Ovary (tissue), 7 donors: ENCODE measurements at regions not wholly inside any gene's neighbourhood (a gene's known extent, or its start where the extent isn't known, plus 50 kb on each side); places are given as distances from the start of the nearest gene placed in this dataset.
A peak's percentile ranks its signal among the peaks of the same experiment; 100 is the strongest.

ENCODE experiments used
- DNase-seq, 5 donors: peaks; one replicate each; pipeline ENCODE4 v3.0.0-alpha.2; 2019 to 2020
- H3K27ac ChIP-seq, 2 donors: fragments of 200-600 bp; one replicate each; pipeline versions ENCODE4 v1.5.1 to v1.8.0; 2019 to 2022
- H3K27me3 ChIP-seq: fragments of 200-600 bp; one replicate; pipeline ENCODE4 v1.8.0; 2022
- H3K36me3 ChIP-seq: fragments of 200-600 bp; sonication (generic); one replicate; pipeline ENCODE4 v1.5.1; 2019
- H3K4me1 ChIP-seq: one replicate; pipeline ENCODE4 v1.8.1; 2013; ENCODE audit warnings: mild to moderate bottlenecking, moderate library complexity; ENCODE audit not compliant: insufficient read depth
- H3K4me3 ChIP-seq: fragments of 200-600 bp; sonication (generic); one replicate; pipeline ENCODE4 v1.5.1; 2017
- H3K9me3 ChIP-seq, 2 donors: fragments of 200-600 bp in 1 of 2; sonication (generic) in 1 of 2; one replicate each; pipeline versions ENCODE4 v1.5.1 to v1.8.1; 2013 to 2019; ENCODE audit warnings: mild to moderate bottlenecking in 1 of 2, moderate library complexity in 1 of 2
- EP300 ChIP-seq: sonication (generic); formaldehyde crosslinking; IDR thresholded peaks from one replicate; pipeline ENCODE4 v1.6.1; 2017; ENCODE audit warnings: antibody characterized with exemption
- POLR2A ChIP-seq: fragments of 450-650 bp; IDR thresholded peaks from one replicate; pipeline ENCODE4 v1.6.1; 2017; ENCODE audit warnings: antibody characterized with exemption, mild to moderate bottlenecking, moderate library complexity
- WGBS, 3 donors: extraction: QIAGEN DNeasy Blood & Tissue Kit in 1 of 3; methylation state at CpG; one replicate each; pipeline versions ENCODE4 v1.1.5 to v1.1.7; 2013 to 2017; 5-methylcytosine and 5-hydroxymethylcytosine counted together
- intact Hi-C, 4 donors: fragments of 100-400 bp; cut with DNase I; formaldehyde crosslinking; loops; one replicate each; pipeline versions ENCODE4 v1.11.0 to v1.15.1; 2022 to 2023
- TF ChIP-seq, protein P1 (sequence below), 3 donors: fragments of 450-650 bp in 2 of 3; fragments of 200-600 bp in 1 of 3; IDR thresholded peaks; one replicate each; pipeline versions ENCODE4 v1.5.1 to v1.8.0; 2016 to 2022; ENCODE audit warnings: antibody characterized with exemption in 3 of 3, mild to moderate bottlenecking in 1 of 3
- donor health status: DM: no; HTN: no; CAD: no; lungs with moderate emphysema.
- donor health status: DM: no; HTN: no; CAD: no.
- donor health status: Bipolar disorder and iron deficiency.
- donor health status: DM: no; HTN: no; CAD: no.
- donor health status: DM: yes; HTN: yes; CAD: no.

- Histone ChIP-seq H3K27ac (no peak overlapping the region), H3K4me1 (no peaks in the 10 kb centered on the region), H3K27me3 (no peaks in the 10 kb centered on the region), H3K4me3 (no peak overlapping the region), H3K36me3 (no peaks in the 10 kb centered on the region), H3K9me3 (no peaks in the 10 kb centered on the region)
- TF ChIP-seq, protein P1, sequence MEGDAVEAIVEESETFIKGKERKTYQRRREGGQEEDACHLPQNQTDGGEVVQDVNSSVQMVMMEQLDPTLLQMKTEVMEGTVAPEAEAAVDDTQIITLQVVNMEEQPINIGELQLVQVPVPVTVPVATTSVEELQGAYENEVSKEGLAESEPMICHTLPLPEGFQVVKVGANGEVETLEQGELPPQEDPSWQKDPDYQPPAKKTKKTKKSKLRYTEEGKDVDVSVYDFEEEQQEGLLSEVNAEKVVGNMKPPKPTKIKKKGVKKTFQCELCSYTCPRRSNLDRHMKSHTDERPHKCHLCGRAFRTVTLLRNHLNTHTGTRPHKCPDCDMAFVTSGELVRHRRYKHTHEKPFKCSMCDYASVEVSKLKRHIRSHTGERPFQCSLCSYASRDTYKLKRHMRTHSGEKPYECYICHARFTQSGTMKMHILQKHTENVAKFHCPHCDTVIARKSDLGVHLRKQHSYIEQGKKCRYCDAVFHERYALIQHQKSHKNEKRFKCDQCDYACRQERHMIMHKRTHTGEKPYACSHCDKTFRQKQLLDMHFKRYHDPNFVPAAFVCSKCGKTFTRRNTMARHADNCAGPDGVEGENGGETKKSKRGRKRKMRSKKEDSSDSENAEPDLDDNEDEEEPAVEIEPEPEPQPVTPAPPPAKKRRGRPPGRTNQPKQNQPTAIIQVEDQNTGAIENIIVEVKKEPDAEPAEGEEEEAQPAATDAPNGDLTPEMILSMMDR (IDR thresholded peaks at IDR 0.05): no peak
- no peak for TF ChIP-seq EP300
- TF ChIP-seq POLR2A: no peak
- intact Hi-C loops: no loop called here
- 90 to 97% (median 91%) methylated on average over 1 of the region's 1 CpG for WGBS, 3 donors
- no peak for DNase-seq
Observed at GRCh38 chr3:146382386-146382785, 87.0 kb downstream of the PLSCR2 start.

DNA sequence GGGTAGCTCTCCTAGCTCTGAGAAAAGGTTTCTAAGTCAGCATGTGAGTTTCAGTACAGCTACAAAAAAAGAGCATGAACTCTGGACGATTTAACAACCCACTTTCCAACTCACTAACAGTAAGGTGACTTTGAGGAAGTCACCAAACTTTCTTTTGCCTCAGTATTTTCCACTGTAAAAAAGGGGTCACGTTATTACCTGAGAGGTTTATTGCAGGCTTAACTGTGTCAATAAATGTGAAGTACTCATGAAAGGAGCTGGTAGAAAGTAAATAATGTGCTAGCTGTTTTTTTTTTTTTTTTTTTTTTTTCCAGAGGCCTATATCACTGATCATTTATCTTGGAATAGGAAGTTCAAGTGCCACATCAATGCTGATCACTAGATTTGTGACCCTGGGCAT, 89.3 kb downstream of the PLSCR2 start:
- H3K36me3 ChIP-seq: no peaks in the 10 kb centered on the region

GRCh38 chr3:146375219-146375618, 94.1 kb downstream of the PLSCR2 start:
- Histone ChIP-seq H3K4me3 (no peak overlapping the region), H3K36me3 (no peaks in the 10 kb centered on the region), H3K27me3 (no peaks in the 10 kb centered on the region), H3K27ac (peak overlapping the region in 1 of 2 donors; percentile 54), H3K4me1 (peaks cover 6% of the 10 kb centered on the region), H3K9me3 (no peaks in the 10 kb centered on the region)
- peak in 3 of 5 donors; percentile 16 to 42 (median 23) for DNase-seq
- WGBS, 3 donors: 6 to 23% (median 8%) methylated on average over 3 of the region's 3 CpGs
- intact Hi-C loops: no loop called here
- TF ChIP-seq, protein P1 (IDR thresholded peaks at IDR 0.05): no peak
- no peak for TF ChIP-seq POLR2A
- no peak for TF ChIP-seq EP300

More for the DNA sequence above, 89.3 kb downstream of the PLSCR2 start:
- H3K27ac ChIP-seq: no peak overlapping the region
- TF ChIP-seq EP300: no peak
- no peak for TF ChIP-seq POLR2A
- TF ChIP-seq, protein P1 (IDR thresholded peaks at IDR 0.05): no peak
- no peak for DNase-seq
- H3K27me3 ChIP-seq: no peaks in the 10 kb centered on the region
- intact Hi-C loops: no loop called here
- H3K4me3 ChIP-seq: no peak overlapping the region
- H3K9me3 ChIP-seq: no peaks in the 10 kb centered on the region
- peaks cover under 1% of the 10 kb centered on the region for H3K4me1 ChIP-seq
- WGBS, 3 donors: 70 to 92% (median 87%) methylated on average over 2 of the region's 2 CpGs

DNA sequence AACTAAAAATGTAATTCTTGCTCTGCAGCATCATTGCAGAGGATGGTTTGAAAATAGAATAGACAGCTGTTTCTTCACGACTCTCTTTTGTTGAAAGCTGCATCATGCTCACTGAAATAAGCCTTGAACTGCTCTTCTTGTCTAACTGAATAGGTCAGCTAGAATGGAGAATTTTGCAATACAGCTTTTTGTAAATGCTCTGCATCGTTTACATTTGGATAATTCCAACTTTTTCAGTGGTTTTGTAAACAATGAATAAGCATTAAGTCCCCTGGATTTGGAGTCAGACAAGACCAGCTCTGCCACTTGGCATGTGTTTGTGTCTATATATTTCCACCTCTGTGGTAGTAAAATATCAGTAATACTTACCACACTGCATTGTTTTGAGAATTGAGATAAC, 95.2 kb downstream of the PLSCR2 start:
- no peaks in the 10 kb centered on the region for H3K27me3 ChIP-seq
- 3 to 14% (median 9%) methylated on average over 2 of the region's 2 CpGs for WGBS, 3 donors
- no peak for DNase-seq
- intact Hi-C loops: no loop called here
- H3K9me3 ChIP-seq: no peaks in the 10 kb centered on the region
- H3K4me1 ChIP-seq: peaks cover 6% of the 10 kb centered on the region
- no peak overlapping the region for H3K4me3 ChIP-seq
- no peaks in the 10 kb centered on the region for H3K36me3 ChIP-seq
- H3K27ac ChIP-seq: peak overlapping the region in 1 of 2 donors; percentile 54
- no peak for TF ChIP-seq EP300
- TF ChIP-seq POLR2A: no peak
- TF ChIP-seq, protein P1 (IDR thresholded peaks at IDR 0.05): no peak

DNA sequence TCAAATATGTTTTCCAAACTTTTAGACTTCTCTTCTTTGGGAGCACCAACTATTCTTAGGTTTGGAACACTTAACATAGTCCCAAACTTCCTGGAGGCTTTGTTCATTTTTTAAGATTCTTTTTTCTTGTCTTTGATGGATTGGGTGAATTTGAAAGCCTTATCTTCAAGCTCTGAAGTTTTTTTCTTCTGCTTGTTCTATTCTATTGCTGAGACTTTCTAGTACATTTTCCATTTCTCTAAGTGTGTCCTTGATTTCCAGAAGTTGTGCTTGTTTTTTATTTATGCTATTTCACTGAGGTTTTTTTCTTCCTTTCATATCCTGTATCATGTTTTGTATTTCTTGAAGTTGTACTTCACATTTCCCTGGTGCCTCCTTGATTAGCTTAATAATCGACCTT, 97.5 kb downstream of the PLSCR2 start:
- H3K4me1 ChIP-seq: peaks cover 6% of the 10 kb centered on the region
- no peak overlapping the region for H3K27ac ChIP-seq
- H3K36me3 ChIP-seq: no peaks in the 10 kb centered on the region
- 75 to 97% (median 88%) methylated on average over 1 of the region's 1 CpG for WGBS, 3 donors
- TF ChIP-seq POLR2A (no peak), EP300 (no peak)
- TF ChIP-seq, protein P1 (IDR thresholded peaks at IDR 0.05): no peak
- H3K9me3 ChIP-seq: no peaks in the 10 kb centered on the region
- intact Hi-C loops: no loop called here
- no peak for DNase-seq
- H3K4me3 ChIP-seq: no peak overlapping the region
- H3K27me3 ChIP-seq: no peaks in the 10 kb centered on the region
